ENCODE measurements at regions not wholly inside any gene's neighbourhood (a gene's known extent, or its start where the extent isn't known, plus 50 kb on each side); places are given as distances from the start of the nearest gene placed in this dataset.

DNA sequence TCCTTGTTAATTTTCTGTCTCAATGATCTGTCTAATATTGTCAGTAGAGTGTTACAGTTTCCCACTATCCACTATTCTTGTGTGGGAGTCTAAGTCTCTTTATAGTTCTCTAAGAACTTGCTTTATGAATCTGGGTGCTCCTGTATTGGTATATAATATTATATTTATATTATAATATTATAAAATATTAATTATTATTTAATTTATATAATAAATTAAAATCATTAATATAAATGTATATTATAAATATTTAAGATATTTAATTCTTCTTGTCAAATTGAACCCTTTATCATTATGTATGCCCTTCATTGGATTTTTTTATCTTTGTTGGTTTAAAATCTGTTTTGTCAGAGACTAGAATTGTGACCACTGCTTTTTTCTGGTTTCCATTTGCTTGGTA lies 1950.2 kb upstream of the LRRTM1 start:
- TF ChIP-seq, protein P1, sequence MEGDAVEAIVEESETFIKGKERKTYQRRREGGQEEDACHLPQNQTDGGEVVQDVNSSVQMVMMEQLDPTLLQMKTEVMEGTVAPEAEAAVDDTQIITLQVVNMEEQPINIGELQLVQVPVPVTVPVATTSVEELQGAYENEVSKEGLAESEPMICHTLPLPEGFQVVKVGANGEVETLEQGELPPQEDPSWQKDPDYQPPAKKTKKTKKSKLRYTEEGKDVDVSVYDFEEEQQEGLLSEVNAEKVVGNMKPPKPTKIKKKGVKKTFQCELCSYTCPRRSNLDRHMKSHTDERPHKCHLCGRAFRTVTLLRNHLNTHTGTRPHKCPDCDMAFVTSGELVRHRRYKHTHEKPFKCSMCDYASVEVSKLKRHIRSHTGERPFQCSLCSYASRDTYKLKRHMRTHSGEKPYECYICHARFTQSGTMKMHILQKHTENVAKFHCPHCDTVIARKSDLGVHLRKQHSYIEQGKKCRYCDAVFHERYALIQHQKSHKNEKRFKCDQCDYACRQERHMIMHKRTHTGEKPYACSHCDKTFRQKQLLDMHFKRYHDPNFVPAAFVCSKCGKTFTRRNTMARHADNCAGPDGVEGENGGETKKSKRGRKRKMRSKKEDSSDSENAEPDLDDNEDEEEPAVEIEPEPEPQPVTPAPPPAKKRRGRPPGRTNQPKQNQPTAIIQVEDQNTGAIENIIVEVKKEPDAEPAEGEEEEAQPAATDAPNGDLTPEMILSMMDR (IDR thresholded peaks at IDR 0.05), result no peak
- TF ChIP-seq POLR2AphosphoS5 (IDR thresholded peaks at IDR 0.05; ENCODE audit: low read depth, low read length) (no peak), REST (IDR thresholded peaks at IDR 0.05; ENCODE audit: insufficient read depth in 1 of 2, low read depth in 2 of 2, low read length in 1 of 2) (no peak)

Measured in Panc1 (cell line).